Mammary epithelial cell (primary cell): ENCODE measurements at regions not wholly inside any gene's neighbourhood (a gene's known extent, or its start where the extent isn't known, plus 50 kb on each side); places are given as distances from the start of the nearest gene placed in this dataset.

Source experiments
- EZH2 ChIP-seq: IDR thresholded peaks from 2 replicates; pipeline ENCODE4 v1.6.1; 2012; ENCODE audit warnings: low read length, inconsistent platforms, borderline replicate concordance
- TF ChIP-seq, protein P1 (sequence below), 2 donors: IDR thresholded peaks in 1 of 2; conservative IDR thresholded peaks in 1 of 2; 2 replicates each; pipeline ENCODE4 v1.5.1; 2011 to 2012; ENCODE audit warnings: inconsistent platforms in 2 of 2, low read length in 2 of 2, mild to moderate bottlenecking in 2 of 2, control low read depth in 1 of 2, low read depth in 1 of 2; ENCODE audit not compliant: insufficient read depth in 1 of 2; ENCODE audit errors: extremely low read depth in 1 of 2

DNA sequence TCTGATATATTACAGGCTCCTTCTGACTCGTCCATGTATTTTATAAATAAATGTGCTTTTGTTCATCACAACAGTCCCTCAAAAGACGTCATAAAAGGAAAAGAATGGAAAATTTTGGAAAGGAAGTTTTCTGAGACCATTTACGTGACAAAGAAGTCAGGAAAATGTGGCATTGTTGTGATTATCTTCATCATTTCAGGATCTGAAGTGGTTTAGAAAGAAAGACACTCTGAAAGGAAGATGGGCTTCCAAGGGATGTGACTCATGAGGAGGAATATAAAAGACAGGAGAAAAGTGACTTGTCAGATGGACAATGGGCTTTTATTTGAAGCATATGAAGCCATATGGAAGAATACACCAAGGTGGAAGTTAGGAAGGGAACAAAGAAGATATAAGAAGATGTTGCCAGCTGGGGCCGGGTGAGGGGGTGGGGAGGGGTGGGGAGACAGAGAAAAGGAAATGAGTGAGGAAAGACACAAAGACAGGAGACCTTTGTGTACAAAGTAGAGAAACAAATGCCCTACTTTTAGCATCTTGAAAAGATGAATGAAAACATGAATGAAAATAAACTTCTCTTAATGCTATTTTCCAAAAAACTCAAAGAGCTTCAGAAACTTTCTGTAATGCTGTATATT is 190.3 kb upstream of the PREP start:
- TF ChIP-seq, protein P1, sequence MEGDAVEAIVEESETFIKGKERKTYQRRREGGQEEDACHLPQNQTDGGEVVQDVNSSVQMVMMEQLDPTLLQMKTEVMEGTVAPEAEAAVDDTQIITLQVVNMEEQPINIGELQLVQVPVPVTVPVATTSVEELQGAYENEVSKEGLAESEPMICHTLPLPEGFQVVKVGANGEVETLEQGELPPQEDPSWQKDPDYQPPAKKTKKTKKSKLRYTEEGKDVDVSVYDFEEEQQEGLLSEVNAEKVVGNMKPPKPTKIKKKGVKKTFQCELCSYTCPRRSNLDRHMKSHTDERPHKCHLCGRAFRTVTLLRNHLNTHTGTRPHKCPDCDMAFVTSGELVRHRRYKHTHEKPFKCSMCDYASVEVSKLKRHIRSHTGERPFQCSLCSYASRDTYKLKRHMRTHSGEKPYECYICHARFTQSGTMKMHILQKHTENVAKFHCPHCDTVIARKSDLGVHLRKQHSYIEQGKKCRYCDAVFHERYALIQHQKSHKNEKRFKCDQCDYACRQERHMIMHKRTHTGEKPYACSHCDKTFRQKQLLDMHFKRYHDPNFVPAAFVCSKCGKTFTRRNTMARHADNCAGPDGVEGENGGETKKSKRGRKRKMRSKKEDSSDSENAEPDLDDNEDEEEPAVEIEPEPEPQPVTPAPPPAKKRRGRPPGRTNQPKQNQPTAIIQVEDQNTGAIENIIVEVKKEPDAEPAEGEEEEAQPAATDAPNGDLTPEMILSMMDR (conservative IDR thresholded peaks at IDR 0.05 in 1 of 2, IDR thresholded peaks at IDR 0.05 in 1 of 2; ENCODE audit: extremely low read depth in 1 of 2, insufficient read depth in 1 of 2, low read depth in 1 of 2, low read length in 2 of 2): no peak
- TF ChIP-seq EZH2: no peak
